IMR-90 (cell line): ENCODE measurements at regions not wholly inside any gene's neighbourhood (a gene's known extent, or its start where the extent isn't known, plus 50 kb on each side); places are given as distances from the start of the nearest gene placed in this dataset.
A peak's percentile ranks its signal among the peaks of the same experiment; 100 is the strongest.

Source experiments
- ATAC-seq: fragments of 200-7000 bp; cut with Tn5 transposase; 2 replicates; pipeline ENCODE4 v1.9.1; 2020; ENCODE audit warnings: low read depth, mild to moderate bottlenecking, moderate library complexity
- BruUV-seq: library from RNA; stranded (reverse); fragments of 400-500 nt; replicated peaks from 2 replicates; lab custom pipeline; 2021; lab: Mats Ljungman, UMichigan
- CTCF ChIA-PET: fragments of 300-600 bp; formaldehyde crosslinking; extraction: SDS; loops from one replicate; lab custom pipeline; 2021; ENCODE audit warnings: antibody characterized with exemption; lab: Yijun Ruan, JAX
- POLR2A ChIA-PET: fragments of 300-600 bp; sonication (Branson Sonifier 250); formaldehyde crosslinking; loops from one replicate; lab custom pipeline; 2022; ENCODE audit warnings: antibody characterized with exemption; ENCODE audit not compliant: unreplicated experiment; lab: Charles Lee
- DNase-seq: peaks from one replicate; pipeline ENCODE4 v3.0.0; 2013
- H2AFZ ChIP-seq: replicated peaks from 2 replicates; pipeline ENCODE3; 2013; ENCODE audit warnings: low read length, mild to moderate bottlenecking; ENCODE audit not compliant: poor library complexity
- H2AK5ac ChIP-seq: 2 replicates; pipeline ENCODE4 v1.6.1; 2013; ENCODE audit warnings: low read depth, low read length, inconsistent platforms
- H2AK9ac ChIP-seq: replicated peaks from 2 replicates; pipeline ENCODE3; 2013; ENCODE audit warnings: mild to moderate bottlenecking, low read depth, low read length, moderate library complexity; ENCODE audit not compliant: poor library complexity
- H2BK120ac ChIP-seq: 2 replicates; pipeline ENCODE4 v1.6.1; 2013; ENCODE audit warnings: low read depth, low read length, inconsistent platforms
- H2BK15ac ChIP-seq: 3 replicates; pipeline ENCODE4 v1.6.1; 2013; ENCODE audit warnings: low read depth, low read length, inconsistent platforms
- H2BK20ac ChIP-seq: 2 replicates; pipeline ENCODE4 v1.6.1; 2013; ENCODE audit warnings: low read depth, mild to moderate bottlenecking, inconsistent platforms, low read length, moderate library complexity
- H2BK5ac ChIP-seq: 2 replicates; pipeline ENCODE4 v1.6.1; 2013; ENCODE audit warnings: mild to moderate bottlenecking, low read depth, low read length, inconsistent platforms; ENCODE audit not compliant: poor library complexity, severe bottlenecking
- H3K14ac ChIP-seq: replicated peaks from 2 replicates; pipeline ENCODE4 v1.6.1; 2013; ENCODE audit warnings: low read depth, low read length, inconsistent platforms
- H3K18ac ChIP-seq: 2 replicates; pipeline ENCODE4 v1.6.1; 2013; ENCODE audit warnings: low read depth, low read length, control low read depth
- H3K23ac ChIP-seq: 2 replicates; pipeline ENCODE4 v1.6.1; 2013; ENCODE audit warnings: low read depth, low read length, inconsistent platforms
- H3K27ac ChIP-seq: 2 replicates; pipeline ENCODE4 v1.5.1; 2013; ENCODE audit warnings: mild to moderate bottlenecking, control low read depth, low read length; ENCODE audit not compliant: insufficient read depth
- H3K27me3 ChIP-seq: 2 replicates; pipeline ENCODE4 v1.6.1; 2013; ENCODE audit warnings: low read length; ENCODE audit not compliant: control insufficient read depth, insufficient read depth
- H3K36me3 ChIP-seq: 2 replicates; pipeline ENCODE4 v1.6.1; 2013; ENCODE audit warnings: low read length, mixed read lengths; ENCODE audit not compliant: control insufficient read depth, insufficient read depth
- H3K4ac ChIP-seq: 2 replicates; pipeline ENCODE4 v1.6.1; 2013; ENCODE audit warnings: low read depth, low read length, inconsistent platforms
- H3K4me1 ChIP-seq: 2 replicates; pipeline ENCODE4 v1.6.1; 2013; ENCODE audit warnings: low read length, mixed read lengths; ENCODE audit not compliant: control insufficient read depth, insufficient read depth
- H3K4me2 ChIP-seq: 2 replicates; pipeline ENCODE4 v1.6.1; 2013; ENCODE audit warnings: low read depth, mild to moderate bottlenecking, control low read depth, low read length, moderate library complexity
- H3K4me3 ChIP-seq: 2 replicates; pipeline ENCODE4 v1.5.1; 2013; ENCODE audit warnings: low read depth, mild to moderate bottlenecking, control low read depth, low read length, moderate library complexity; ENCODE audit not compliant: insufficient read depth
- H3K56ac ChIP-seq: 2 replicates; pipeline ENCODE4 v1.6.1; 2013; ENCODE audit warnings: low read length, inconsistent platforms; ENCODE audit not compliant: insufficient read depth; ENCODE audit errors: extremely low read depth
- H3K79me1 ChIP-seq, 2 experiments: 2 replicates each; pipeline ENCODE4 v1.6.1; 2013; ENCODE audit warnings: low read length in 2 of 2, inconsistent platforms in 1 of 2, low read depth in 1 of 2
- H3K9ac ChIP-seq: 2 replicates; pipeline ENCODE4 v1.6.1; 2013; ENCODE audit warnings: low read depth, low read length, control low read depth
- H3K9me1 ChIP-seq: 2 replicates; pipeline ENCODE4 v1.6.1; 2013; ENCODE audit warnings: low read length, inconsistent platforms; ENCODE audit not compliant: insufficient read depth
- H3K9me3 ChIP-seq: 2 replicates; pipeline ENCODE4 v1.6.1; 2013; ENCODE audit warnings: low read length; ENCODE audit not compliant: control insufficient read depth, insufficient read depth
- H4K20me1 ChIP-seq: 2 replicates; pipeline ENCODE4 v1.6.1; 2013; ENCODE audit warnings: low read length, inconsistent platforms; ENCODE audit not compliant: insufficient read depth
- H4K5ac ChIP-seq: 2 replicates; pipeline ENCODE4 v1.6.1; 2013; ENCODE audit warnings: mild to moderate bottlenecking, low read depth, low read length, control low read depth
- H4K8ac ChIP-seq, 2 experiments: 2 replicates each; pipeline ENCODE4 v1.6.1; 2013; ENCODE audit warnings: low read depth in 2 of 2, low read length in 2 of 2, control low read depth in 1 of 2, inconsistent platforms in 1 of 2
- H4K91ac ChIP-seq: 2 replicates; pipeline ENCODE4 v1.6.1; 2013; ENCODE audit warnings: low read depth, low read length, inconsistent platforms; ENCODE audit not compliant: insufficient read depth
- BHLHE40 ChIP-seq: fragments of 150-350 bp; IDR thresholded peaks from 2 replicates; pipeline ENCODE4 v1.6.1; 2016; ENCODE audit warnings: mild to moderate bottlenecking, low read depth, low read length
- CHD1 ChIP-seq: IDR thresholded peaks from 2 replicates; pipeline ENCODE4 v1.6.1; 2012; ENCODE audit warnings: low read depth, low read length, improper control_type of control experiment
- MAFK ChIP-seq: IDR thresholded peaks from 2 replicates; pipeline ENCODE4 v1.6.1; 2012; ENCODE audit warnings: low read depth, low read length, improper control_type of control experiment
- MXI1 ChIP-seq: IDR thresholded peaks from 2 replicates; pipeline ENCODE4 v1.6.1; 2012; ENCODE audit warnings: low read depth, mild to moderate bottlenecking, low read length, moderate library complexity, borderline replicate concordance
- RAD21 ChIP-seq: IDR thresholded peaks from 2 replicates; pipeline ENCODE4 v1.6.1; 2012; ENCODE audit warnings: low read length, improper control_type of control experiment
- RCOR1 ChIP-seq: IDR thresholded peaks from 2 replicates; pipeline ENCODE4 v1.6.1; 2012; ENCODE audit warnings: mild to moderate bottlenecking, low read length, improper control_type of control experiment; ENCODE audit not compliant: insufficient replicate concordance
- RFX5 ChIP-seq: IDR thresholded peaks from 2 replicates; pipeline ENCODE4 v1.8.0; 2012; ENCODE audit warnings: low read depth, mild to moderate bottlenecking, low read length, moderate library complexity
- WGBS, 2 experiments: methylation state at CpG; one replicate each; pipeline versions ENCODE4 v1.1.5 to v1.1.7; 2013; ENCODE audit warnings: missing lambda C conversion rate in 2 of 2; ENCODE audit not compliant: insufficient read length in 1 of 2; ENCODE audit errors: extremely low coverage in 2 of 2; 5-methylcytosine and 5-hydroxymethylcytosine counted together
- dilution Hi-C: fragments of 300-500 bp; cut with HindIII; formaldehyde crosslinking; loops from one replicate; pipeline ENCODE4 v1.14.3; 2018; ENCODE audit warnings: low sequenced_read_pairs; ENCODE audit not compliant: unreplicated experiment
- in situ Hi-C: fragments of 300-500 bp; cut with MboI; formaldehyde crosslinking; loops from 3 replicates; pipeline ENCODE4 v1.14.3; 2019; ENCODE audit warnings: low sequenced_read_pairs, inconsistent platforms, mixed read lengths
- intact Hi-C: fragments of 100-400 bp; cut with micrococcal nuclease; formaldehyde crosslinking; loops from 2 replicates; pipeline ENCODE4 v1.10.0; 2022
- TF ChIP-seq, protein P1 (sequence below): conservative IDR thresholded peaks from 2 replicates; pipeline ENCODE4 v1.5.1; 2012; ENCODE audit warnings: mild to moderate bottlenecking, low read depth, low read length, improper control_type of control experiment

DNA sequence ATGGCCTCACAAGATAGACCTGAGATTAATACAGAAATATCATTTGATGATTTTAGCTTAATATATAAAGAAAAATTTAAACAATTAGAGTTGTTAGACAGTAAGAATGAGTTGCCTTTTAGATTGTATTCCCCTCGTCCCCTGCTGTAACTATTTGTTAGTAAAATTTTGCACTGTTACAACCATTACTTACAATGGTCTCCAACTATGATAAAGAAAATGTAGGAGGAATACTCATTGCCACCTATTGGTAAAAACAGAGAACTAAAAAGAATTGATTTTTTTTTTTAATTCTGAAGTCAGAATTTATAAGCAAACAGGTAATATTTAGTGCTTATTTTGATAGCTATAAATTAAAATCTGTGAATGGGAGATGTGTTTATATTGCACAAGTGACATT lies 937.6 kb downstream of the TLE4 start:
- intact Hi-C loops, result loop anchor here (10.0 kb wide), 1 partner anchor 335 kb away; no protein-coding TSS in a partner anchor
- H2BK120ac ChIP-seq, result no peak overlapping the region

More for the DNA sequence above, 937.6 kb downstream of the TLE4 start:
- Histone ChIP-seq H3K56ac (no peak overlapping the region), H3K4ac (no peak overlapping the region), H3K18ac (no peak overlapping the region), H3K4me3 (no peak overlapping the region), H3K27me3 (no peaks in the 10 kb centered on the region), H3K27ac (no peak overlapping the region), H2AK9ac (no peak overlapping the region), H3K14ac (no peak overlapping the region), H2BK15ac (no peak overlapping the region), H3K23ac (no peak overlapping the region), H2BK20ac (no peak overlapping the region), H3K36me3 (no peaks in the 10 kb centered on the region), H3K9me3 (no peaks in the 10 kb centered on the region), H3K9ac (no peak overlapping the region), H3K4me2 (no peak overlapping the region), H3K79me1 (no peaks in the 10 kb centered on the region), H4K20me1 (no peaks in the 10 kb centered on the region), H3K9me1 (no peaks in the 10 kb centered on the region), H4K91ac (no peak overlapping the region), H2AK5ac (no peak overlapping the region), H4K5ac (no peak overlapping the region), H3K4me1 (0 out of 2 replicates have a peak, but pooled peaks cover 2% of the 10 kb centered on the region), H2BK5ac (no peak overlapping the region), H4K8ac (no peak overlapping the region), H2AFZ (no peak overlapping the region)
- BruUV-seq, result no TSS peak
- TF ChIP-seq MAFK, result no peak
- TF ChIP-seq, protein P1, sequence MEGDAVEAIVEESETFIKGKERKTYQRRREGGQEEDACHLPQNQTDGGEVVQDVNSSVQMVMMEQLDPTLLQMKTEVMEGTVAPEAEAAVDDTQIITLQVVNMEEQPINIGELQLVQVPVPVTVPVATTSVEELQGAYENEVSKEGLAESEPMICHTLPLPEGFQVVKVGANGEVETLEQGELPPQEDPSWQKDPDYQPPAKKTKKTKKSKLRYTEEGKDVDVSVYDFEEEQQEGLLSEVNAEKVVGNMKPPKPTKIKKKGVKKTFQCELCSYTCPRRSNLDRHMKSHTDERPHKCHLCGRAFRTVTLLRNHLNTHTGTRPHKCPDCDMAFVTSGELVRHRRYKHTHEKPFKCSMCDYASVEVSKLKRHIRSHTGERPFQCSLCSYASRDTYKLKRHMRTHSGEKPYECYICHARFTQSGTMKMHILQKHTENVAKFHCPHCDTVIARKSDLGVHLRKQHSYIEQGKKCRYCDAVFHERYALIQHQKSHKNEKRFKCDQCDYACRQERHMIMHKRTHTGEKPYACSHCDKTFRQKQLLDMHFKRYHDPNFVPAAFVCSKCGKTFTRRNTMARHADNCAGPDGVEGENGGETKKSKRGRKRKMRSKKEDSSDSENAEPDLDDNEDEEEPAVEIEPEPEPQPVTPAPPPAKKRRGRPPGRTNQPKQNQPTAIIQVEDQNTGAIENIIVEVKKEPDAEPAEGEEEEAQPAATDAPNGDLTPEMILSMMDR, result peak; percentile 14; the same call in 1 of the 2 replicates
- no peak for TF ChIP-seq CHD1
- no peak for TF ChIP-seq MXI1
- TF ChIP-seq RAD21, result 0 out of 2 replicates have a peak, but pooled peaks have one; percentile 14
- TF ChIP-seq RCOR1, result no peak
- TF ChIP-seq BHLHE40, result no peak
- no peak for TF ChIP-seq RFX5
- in situ Hi-C loops (no loop called here), dilution Hi-C loops (no loop called here)
- ATAC-seq, result no peak; the same call in 1 of the 2 replicates
- POLR2A ChIA-PET, result no interaction called here
- WGBS, 2 experiments, result no CpG with 5 or more reads among the region's 1 CpG
- DNase-seq, result no peak
- CTCF ChIA-PET, result interaction anchor here (0.7 kb wide), 1 partner anchor 21 kb away, joined by 6 read pairs; no protein-coding TSS in a partner anchor
